CD14-positive monocyte (primary cell): ENCODE measurements at regions not wholly inside any gene's neighbourhood (a gene's known extent, or its start where the extent isn't known, plus 50 kb on each side); places are given as distances from the start of the nearest gene placed in this dataset.
A peak's percentile ranks its signal among the peaks of the same experiment; 100 is the strongest.
"Not testable (repeated sequence)": the region's sequence is repeated elsewhere in the genome, so short reads cannot be mapped to it uniquely, and the experiment has no call there.

ENCODE experiments used
- DNase-seq, 3 donors: peaks; one replicate each; pipeline ENCODE4 v3.0.0-alpha.2; 2011 to 2022
- H2AFZ ChIP-seq: 2 replicates; pipeline ENCODE4 v1.6.0; 2012; ENCODE audit warnings: mild to moderate bottlenecking, low read depth, low read length, inconsistent platforms; ENCODE audit not compliant: insufficient read depth, poor library complexity, severe bottlenecking
- H3K27ac ChIP-seq, 2 donors: 1 replicate in 1 of 2; 2 replicates in 1 of 2; pipeline ENCODE4 v1.5.1; 2012 to 2013; ENCODE audit warnings: low read length in 2 of 2, control low read depth in 1 of 2, inconsistent platforms in 1 of 2, low read depth in 1 of 2, mild to moderate bottlenecking in 1 of 2
- H3K27me3 ChIP-seq, 2 donors: one replicate each; pipeline versions ENCODE4 v1.6.0 to v1.6.1; 2011 to 2013; ENCODE audit warnings: low read length in 2 of 2; ENCODE audit not compliant: control insufficient read depth in 2 of 2, insufficient read depth in 2 of 2
- H3K36me3 ChIP-seq, 2 donors: replicated peaks in 1 of 2; 1 replicate in 1 of 2; 2 replicates in 1 of 2; pipeline versions ENCODE4 v1.5.1 to v1.6.1; 2012 to 2013; ENCODE audit warnings: low read length in 2 of 2, control low read depth in 1 of 2, inconsistent platforms in 1 of 2, mild to moderate bottlenecking in 1 of 2; ENCODE audit not compliant: insufficient read depth in 2 of 2, control insufficient read depth in 1 of 2
- H3K4me1 ChIP-seq, 2 donors: 1 replicate in 1 of 2; 2 replicates in 1 of 2; pipeline versions ENCODE4 v1.5.1 to v1.6.1; 2012 to 2013; ENCODE audit warnings: low read length in 2 of 2, control low read depth in 1 of 2, inconsistent platforms in 1 of 2, mild to moderate bottlenecking in 1 of 2, moderate library complexity in 1 of 2; ENCODE audit not compliant: insufficient read depth in 2 of 2, control insufficient read depth in 1 of 2
- H3K4me2 ChIP-seq: replicated peaks from 2 replicates; pipeline ENCODE3; 2012; ENCODE audit warnings: low read length, moderate library complexity, mild to moderate bottlenecking; ENCODE audit not compliant: poor library complexity, severe bottlenecking; ENCODE audit errors: extremely low read depth
- H3K4me3 ChIP-seq, 3 experiments: fragments of 200-600 bp in 1 of 3; sonication (generic) in 1 of 3; replicated peaks in 1 of 3; 1 replicate in 2 of 3; 2 replicates in 1 of 3; pipeline ENCODE4 v1.5.1; 2011 to 2013; ENCODE audit warnings: low read length in 3 of 3, mild to moderate bottlenecking in 3 of 3, control low read depth in 2 of 3, low read depth in 2 of 3, inconsistent platforms in 1 of 3, moderate library complexity in 1 of 3
- H3K79me2 ChIP-seq: 2 replicates; pipeline ENCODE4 v1.6.0; 2012; ENCODE audit warnings: mild to moderate bottlenecking, control low read depth, inconsistent platforms, low read length, moderate library complexity; ENCODE audit not compliant: insufficient read depth
- H3K9ac ChIP-seq: 2 replicates; pipeline ENCODE4 v1.6.0; 2017; ENCODE audit warnings: low read length, mild to moderate bottlenecking; ENCODE audit not compliant: insufficient read depth, poor library complexity, severe bottlenecking
- H3K9me3 ChIP-seq, 2 donors: replicated peaks in 1 of 2; 1 replicate in 1 of 2; 2 replicates in 1 of 2; pipeline versions ENCODE4 v1.5.1 to v1.6.1; 2012 to 2013; ENCODE audit warnings: low read length in 2 of 2, control low read depth in 1 of 2; ENCODE audit not compliant: control insufficient read depth in 1 of 2, insufficient read depth in 1 of 2
- H4K20me1 ChIP-seq: 2 replicates; pipeline ENCODE4 v1.6.0; 2012; ENCODE audit warnings: mild to moderate bottlenecking, low read length, control low read depth, moderate library complexity; ENCODE audit not compliant: insufficient read depth
- H3K27ac Mint-ChIP-seq, 7 donors: one replicate each; pipeline ENCODE4 v1.8.0; 2020; ENCODE audit warnings: mild to moderate bottlenecking in 7 of 7, mixed read lengths in 7 of 7, moderate library complexity in 6 of 7, inconsistent platforms in 2 of 7
- H3K27me3 Mint-ChIP-seq, 3 donors: one replicate each; pipeline ENCODE4 v1.8.0; 2021 to 2022; ENCODE audit warnings: low read depth in 3 of 3, mild to moderate bottlenecking in 3 of 3, mixed read lengths in 3 of 3, moderate library complexity in 3 of 3, inconsistent platforms in 1 of 3
- H3K36me3 Mint-ChIP-seq, 2 donors: one replicate each; pipeline ENCODE4 v1.8.0; 2020; ENCODE audit warnings: mixed read lengths in 2 of 2, inconsistent platforms in 1 of 2, mild to moderate bottlenecking in 1 of 2
- H3K4me1 Mint-ChIP-seq: one replicate; pipeline ENCODE4 v1.8.0; 2020; ENCODE audit warnings: mild to moderate bottlenecking, mixed read lengths
- H3K4me3 Mint-ChIP-seq, 2 donors: one replicate each; pipeline ENCODE4 v1.8.0; 2020; ENCODE audit warnings: mild to moderate bottlenecking in 2 of 2, mixed read lengths in 2 of 2, moderate library complexity in 1 of 2
- H3K9me3 Mint-ChIP-seq, 7 donors: one replicate each; pipeline ENCODE4 v1.8.0; 2020 to 2022; ENCODE audit warnings: mixed read lengths in 7 of 7, mild to moderate bottlenecking in 6 of 7, moderate library complexity in 6 of 7, inconsistent platforms in 2 of 7
- CTCF ChIP-seq: fragments of 200-600 bp; IDR thresholded peaks from one replicate; pipeline ENCODE4 v1.8.0; 2022; ENCODE audit warnings: antibody characterized with exemption, mild to moderate bottlenecking
- WGBS: methylation state at CpG from one replicate; pipeline ENCODE4 v1.1.5; 2013; ENCODE audit warnings: missing lambda C conversion rate; ENCODE audit not compliant: insufficient coverage; 5-methylcytosine and 5-hydroxymethylcytosine counted together
- intact Hi-C, 2 donors: fragments of 100-400 bp; cut with micrococcal nuclease; formaldehyde crosslinking; loops; one replicate each; pipeline versions ENCODE4 v1.15.0 to v1.15.1; 2023

- no peak overlapping the region for H2AFZ ChIP-seq
- no peak overlapping the region for H3K4me2 ChIP-seq
- no peak for TF ChIP-seq CTCF
- peaks cover 55 to 72% of the 10 kb centered on the region in 2 donors for H3K9me3 ChIP-seq
- no peaks in the 10 kb centered on the region for H3K79me2 ChIP-seq
- no peak overlapping the region for H3K27ac ChIP-seq
- no peaks in the 10 kb centered on the region for H3K4me1 ChIP-seq
- H3K27me3 ChIP-seq = no peaks in the 10 kb centered on the region
- intact Hi-C loops = no loop called here
- no peaks in the 10 kb centered on the region for H3K36me3 ChIP-seq
- H3K4me3 ChIP-seq = no peak overlapping the region
- Mint-ChIP-seq H3K27me3 (no peaks in the 10 kb centered on the region), H3K9me3 (peaks cover 23 to 75% (median 61%) of the 10 kb centered on the region in 7 donors), H3K4me3 (no peak overlapping the region), H3K36me3 (no peaks in the 10 kb centered on the region), H3K4me1 (no peaks in the 10 kb centered on the region), H3K27ac (no peak overlapping the region)
- H4K20me1 ChIP-seq = no peaks in the 10 kb centered on the region
- no peak overlapping the region for H3K9ac ChIP-seq
- no peak for DNase-seq
Observed at GRCh38 chr7:56449762-56450161, 333.5 kb upstream of the NUPR2 start.

- Mint-ChIP-seq H3K36me3 (no peaks in the 10 kb centered on the region), H3K4me3 (no peak overlapping the region), H3K27me3 (no peaks in the 10 kb centered on the region), H3K27ac (no peak overlapping the region), H3K4me1 (no peaks in the 10 kb centered on the region), H3K9me3 (peaks cover 21 to 72% (median 58%) of the 10 kb centered on the region in 7 donors)
- Histone ChIP-seq H3K27me3 (no peaks in the 10 kb centered on the region), H3K9me3 (peaks cover 51 to 70% of the 10 kb centered on the region in 2 donors), H4K20me1 (no peaks in the 10 kb centered on the region), H3K9ac (no peak overlapping the region), H3K36me3 (no peaks in the 10 kb centered on the region), H3K4me3 (peak overlapping the region in 1 of 3 experiments; percentile 28), H2AFZ (no peak overlapping the region), H3K79me2 (no peaks in the 10 kb centered on the region), H3K4me2 (no peak overlapping the region), H3K4me1 (no peaks in the 10 kb centered on the region), H3K27ac (no peak overlapping the region)
- DNase-seq = no peak
- no peak for TF ChIP-seq CTCF
- 37% methylated on average over 44 of the region's 44 CpGs for WGBS
- intact Hi-C loops = no loop called here
Observed at GRCh38 chr7:56447864-56448693, 331.9 kb upstream of the NUPR2 start.

- DNase-seq, H3K4me1 ChIP-seq, H4K20me1 ChIP-seq, H3K4me1 Mint-ChIP-seq, H3K27ac Mint-ChIP-seq, intact Hi-C loops, H3K79me2 ChIP-seq, H3K27ac ChIP-seq, H3K4me2 ChIP-seq, H3K9ac ChIP-seq, H3K27me3 ChIP-seq, H3K9me3 ChIP-seq, H3K27me3 Mint-ChIP-seq, H3K4me3 Mint-ChIP-seq, H3K36me3 Mint-ChIP-seq, H3K36me3 ChIP-seq, H2AFZ ChIP-seq, H3K4me3 ChIP-seq: not testable (repeated sequence)
- no CpG with 5 or more reads among the region's 1 CpG for WGBS
- peaks cover 3 to 13% (median 11%) of the 10 kb centered on the region in 7 donors for H3K9me3 Mint-ChIP-seq
Observed at GRCh38 chr7:56420528-56420927, 304.3 kb upstream of the NUPR2 start.
